GM23338 (cell line): ENCODE measurements at regions not wholly inside any gene's neighbourhood (a gene's known extent, or its start where the extent isn't known, plus 50 kb on each side); places are given as distances from the start of the nearest gene placed in this dataset.

Experiments used
- EZH2 ChIP-seq: fragments of 200-600 bp; sonication (generic); IDR thresholded peaks from one replicate; pipeline ENCODE4 v1.8.0; 2017; ENCODE audit warnings: antibody characterized with exemption, mild to moderate bottlenecking, low read depth; ENCODE audit not compliant: unreplicated experiment
- EZH2phosphoT487 ChIP-seq: fragments of 200-600 bp; sonication (generic); IDR thresholded peaks from one replicate; pipeline ENCODE4 v1.8.1; 2018; ENCODE audit warnings: antibody characterized with exemption; ENCODE audit not compliant: unreplicated experiment
- JUNB ChIP-seq: IDR thresholded peaks from one replicate; pipeline ENCODE4 v1.6.1; 2016; ENCODE audit warnings: antibody characterized with exemption; ENCODE audit not compliant: unreplicated experiment
- POLR2AphosphoS5 ChIP-seq: IDR thresholded peaks from 2 replicates; pipeline ENCODE4 v1.6.1; 2016; ENCODE audit warnings: antibody characterized with exemption, low read depth
- STAT1 ChIP-seq: IDR thresholded peaks from one replicate; pipeline ENCODE4 v1.6.1; 2016; ENCODE audit warnings: antibody characterized with exemption; ENCODE audit not compliant: unreplicated experiment
- ZNF331 ChIP-seq: fragments of 250-450 bp; sonication (Bioruptor Pico); IDR thresholded peaks from 2 replicates; pipeline ENCODE4 v1.5.0; 2020; ENCODE audit warnings: low read depth, mild to moderate bottlenecking, moderate library complexity
- TF ChIP-seq, protein P1 (sequence below), 2 experiments: fragments of 200-600 bp in 1 of 2; sonication (generic) in 1 of 2; conservative IDR thresholded peaks; 2 replicates each; pipeline versions ENCODE4 v1.5.1 to v1.6.1; 2016 to 2017; ENCODE audit warnings: antibody characterized with exemption in 2 of 2, low read depth in 2 of 2, mild to moderate bottlenecking in 2 of 2, moderate library complexity in 1 of 2
- TF ChIP-seq, protein P2 (sequence below): IDR thresholded peaks from one replicate; pipeline ENCODE4 v1.6.1; 2018; ENCODE audit warnings: antibody characterized with exemption; ENCODE audit not compliant: unreplicated experiment

DNA sequence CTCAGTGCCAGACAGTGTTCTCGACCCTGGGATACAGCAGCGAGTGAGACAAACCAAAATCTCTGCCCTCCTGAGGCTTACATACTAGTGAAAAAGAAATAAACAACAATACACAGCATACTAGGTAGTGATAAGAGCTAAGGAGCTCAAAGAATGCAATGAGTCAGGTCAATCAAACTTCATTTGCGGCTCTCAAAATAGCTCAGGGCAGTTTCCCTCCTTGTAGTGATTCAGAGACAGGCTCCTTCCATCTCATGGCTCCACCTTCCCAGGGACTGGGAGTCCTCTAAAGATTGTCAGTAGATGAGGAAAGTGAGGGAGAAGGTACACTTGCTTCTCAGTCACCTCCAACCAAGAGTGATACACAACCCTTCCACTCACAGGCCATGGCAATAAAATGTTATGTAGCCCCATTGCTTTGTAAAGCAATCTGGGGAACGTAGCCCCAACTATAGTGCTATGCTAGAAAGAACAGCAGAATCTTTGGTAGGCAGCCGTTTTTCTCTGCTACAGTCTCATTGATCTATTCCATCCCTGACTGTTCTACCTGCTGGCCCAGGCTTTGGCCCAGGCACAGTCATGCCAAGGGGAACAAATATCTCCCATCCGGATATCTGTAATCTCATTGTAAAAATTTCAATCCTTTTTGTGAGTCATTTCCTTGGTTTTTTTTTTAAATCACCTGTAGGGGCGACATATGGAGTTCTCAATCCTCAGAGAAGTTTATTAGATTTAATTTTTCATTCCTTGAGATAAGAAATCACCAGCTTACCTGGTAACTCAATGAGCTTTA lies 183.1 kb upstream of the S100G start:
- TF ChIP-seq, protein P1, sequence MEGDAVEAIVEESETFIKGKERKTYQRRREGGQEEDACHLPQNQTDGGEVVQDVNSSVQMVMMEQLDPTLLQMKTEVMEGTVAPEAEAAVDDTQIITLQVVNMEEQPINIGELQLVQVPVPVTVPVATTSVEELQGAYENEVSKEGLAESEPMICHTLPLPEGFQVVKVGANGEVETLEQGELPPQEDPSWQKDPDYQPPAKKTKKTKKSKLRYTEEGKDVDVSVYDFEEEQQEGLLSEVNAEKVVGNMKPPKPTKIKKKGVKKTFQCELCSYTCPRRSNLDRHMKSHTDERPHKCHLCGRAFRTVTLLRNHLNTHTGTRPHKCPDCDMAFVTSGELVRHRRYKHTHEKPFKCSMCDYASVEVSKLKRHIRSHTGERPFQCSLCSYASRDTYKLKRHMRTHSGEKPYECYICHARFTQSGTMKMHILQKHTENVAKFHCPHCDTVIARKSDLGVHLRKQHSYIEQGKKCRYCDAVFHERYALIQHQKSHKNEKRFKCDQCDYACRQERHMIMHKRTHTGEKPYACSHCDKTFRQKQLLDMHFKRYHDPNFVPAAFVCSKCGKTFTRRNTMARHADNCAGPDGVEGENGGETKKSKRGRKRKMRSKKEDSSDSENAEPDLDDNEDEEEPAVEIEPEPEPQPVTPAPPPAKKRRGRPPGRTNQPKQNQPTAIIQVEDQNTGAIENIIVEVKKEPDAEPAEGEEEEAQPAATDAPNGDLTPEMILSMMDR (conservative IDR thresholded peaks at IDR 0.05; ENCODE audit: low read depth in 2 of 2) = no peak
- no peak for TF ChIP-seq EZH2phosphoT487
- no peak for TF ChIP-seq POLR2AphosphoS5
- no peak for TF ChIP-seq STAT1
- TF ChIP-seq, protein P2, sequence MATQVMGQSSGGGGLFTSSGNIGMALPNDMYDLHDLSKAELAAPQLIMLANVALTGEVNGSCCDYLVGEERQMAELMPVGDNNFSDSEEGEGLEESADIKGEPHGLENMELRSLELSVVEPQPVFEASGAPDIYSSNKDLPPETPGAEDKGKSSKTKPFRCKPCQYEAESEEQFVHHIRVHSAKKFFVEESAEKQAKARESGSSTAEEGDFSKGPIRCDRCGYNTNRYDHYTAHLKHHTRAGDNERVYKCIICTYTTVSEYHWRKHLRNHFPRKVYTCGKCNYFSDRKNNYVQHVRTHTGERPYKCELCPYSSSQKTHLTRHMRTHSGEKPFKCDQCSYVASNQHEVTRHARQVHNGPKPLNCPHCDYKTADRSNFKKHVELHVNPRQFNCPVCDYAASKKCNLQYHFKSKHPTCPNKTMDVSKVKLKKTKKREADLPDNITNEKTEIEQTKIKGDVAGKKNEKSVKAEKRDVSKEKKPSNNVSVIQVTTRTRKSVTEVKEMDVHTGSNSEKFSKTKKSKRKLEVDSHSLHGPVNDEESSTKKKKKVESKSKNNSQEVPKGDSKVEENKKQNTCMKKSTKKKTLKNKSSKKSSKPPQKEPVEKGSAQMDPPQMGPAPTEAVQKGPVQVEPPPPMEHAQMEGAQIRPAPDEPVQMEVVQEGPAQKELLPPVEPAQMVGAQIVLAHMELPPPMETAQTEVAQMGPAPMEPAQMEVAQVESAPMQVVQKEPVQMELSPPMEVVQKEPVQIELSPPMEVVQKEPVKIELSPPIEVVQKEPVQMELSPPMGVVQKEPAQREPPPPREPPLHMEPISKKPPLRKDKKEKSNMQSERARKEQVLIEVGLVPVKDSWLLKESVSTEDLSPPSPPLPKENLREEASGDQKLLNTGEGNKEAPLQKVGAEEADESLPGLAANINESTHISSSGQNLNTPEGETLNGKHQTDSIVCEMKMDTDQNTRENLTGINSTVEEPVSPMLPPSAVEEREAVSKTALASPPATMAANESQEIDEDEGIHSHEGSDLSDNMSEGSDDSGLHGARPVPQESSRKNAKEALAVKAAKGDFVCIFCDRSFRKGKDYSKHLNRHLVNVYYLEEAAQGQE = no peak
- TF ChIP-seq EZH2 = no peak
- TF ChIP-seq JUNB = no peak
- no peak for TF ChIP-seq ZNF331
